Astrocyte (in vitro differentiated cells and primary cell): ENCODE measurements at regions not wholly inside any gene's neighbourhood (a gene's known extent, or its start where the extent isn't known, plus 50 kb on each side); places are given as distances from the start of the nearest gene placed in this dataset.
A peak's percentile ranks its signal among the peaks of the same experiment; 100 is the strongest.

Source experiments
- DNase-seq: peaks from one replicate; pipeline ENCODE4 v3.0.0-alpha.2; 2010; ENCODE audit warnings: low read depth
- FAIRE-seq: peaks from 2 replicates; lab custom pipeline; 2011; peaks lifted over from hg19 to GRCh38; lab: Jason Lieb, UNC
- H2AFZ ChIP-seq: 2 replicates; pipeline ENCODE4 v1.6.0; 2012; ENCODE audit warnings: low read depth, low read length, inconsistent platforms
- H3K27ac ChIP-seq: 2 replicates; pipeline ENCODE4 v1.5.1; 2011; ENCODE audit warnings: low read depth, low read length, inconsistent platforms
- H3K27me3 ChIP-seq: 2 replicates; pipeline ENCODE4 v1.6.0; 2011; ENCODE audit warnings: low read length, inconsistent platforms; ENCODE audit not compliant: insufficient read depth
- H3K36me3 ChIP-seq: 2 replicates; pipeline ENCODE4 v1.5.1; 2011; ENCODE audit warnings: low read length, inconsistent platforms; ENCODE audit not compliant: insufficient read depth
- H3K4me1 ChIP-seq: 2 replicates; pipeline ENCODE4 v1.5.1; 2011; ENCODE audit warnings: low read length, inconsistent platforms; ENCODE audit not compliant: insufficient read depth
- H3K4me2 ChIP-seq: 2 replicates; pipeline ENCODE4 v1.6.0; 2012; ENCODE audit warnings: low read length, inconsistent platforms
- H3K4me3 ChIP-seq: 2 replicates; pipeline ENCODE4 v1.5.1; 2011; ENCODE audit warnings: low read depth, mild to moderate bottlenecking, low read length, inconsistent platforms; ENCODE audit not compliant: insufficient read depth
- H3K79me2 ChIP-seq: 2 replicates; pipeline ENCODE4 v1.6.0; 2012; ENCODE audit warnings: mild to moderate bottlenecking, low read length, inconsistent platforms; ENCODE audit not compliant: insufficient read depth
- H3K9ac ChIP-seq: 2 replicates; pipeline ENCODE4 v1.6.0; 2012; ENCODE audit warnings: mild to moderate bottlenecking, low read length, inconsistent platforms
- H3K9me3 ChIP-seq: 2 replicates; pipeline ENCODE4 v1.5.1; 2012; ENCODE audit warnings: low read depth, mild to moderate bottlenecking, low read length, inconsistent platforms; ENCODE audit not compliant: insufficient read depth
- H4K20me1 ChIP-seq: 2 replicates; pipeline ENCODE4 v1.6.0; 2012; ENCODE audit warnings: low read length, inconsistent platforms; ENCODE audit not compliant: insufficient read depth
- H3K27ac Mint-ChIP-seq: one replicate; pipeline ENCODE4 v1.8.0; 2021; ENCODE audit warnings: mild to moderate bottlenecking, mixed read lengths; ENCODE audit not compliant: unreplicated experiment
- H3K27me3 Mint-ChIP-seq: one replicate; pipeline ENCODE4 v1.8.0; 2021; ENCODE audit warnings: low read depth, mixed read lengths; ENCODE audit not compliant: unreplicated experiment
- H3K36me3 Mint-ChIP-seq: one replicate; pipeline ENCODE4 v1.8.0; 2021; ENCODE audit warnings: low read depth, mixed read lengths; ENCODE audit not compliant: unreplicated experiment
- H3K4me1 Mint-ChIP-seq: one replicate; pipeline ENCODE4 v1.8.0; 2021; ENCODE audit warnings: low read depth, mixed read lengths; ENCODE audit not compliant: unreplicated experiment
- H3K4me3 Mint-ChIP-seq: one replicate; pipeline ENCODE4 v1.8.0; 2021; ENCODE audit warnings: mild to moderate bottlenecking, moderate library complexity, mixed read lengths; ENCODE audit not compliant: unreplicated experiment
- H3K9me3 Mint-ChIP-seq: one replicate; pipeline ENCODE4 v1.8.0; 2021; ENCODE audit warnings: mild to moderate bottlenecking, mixed read lengths; ENCODE audit not compliant: unreplicated experiment
- EZH2 ChIP-seq: IDR thresholded peaks from 2 replicates; pipeline ENCODE4 v1.6.1; 2012; ENCODE audit warnings: mild to moderate bottlenecking, low read length, inconsistent platforms; ENCODE audit not compliant: insufficient read depth
- TF ChIP-seq, protein P1 (sequence below): IDR thresholded peaks from 2 replicates; pipeline ENCODE4 v1.5.1; 2011; ENCODE audit warnings: low read depth, mild to moderate bottlenecking, inconsistent platforms, low read length, moderate library complexity; ENCODE audit not compliant: insufficient read depth

DNA sequence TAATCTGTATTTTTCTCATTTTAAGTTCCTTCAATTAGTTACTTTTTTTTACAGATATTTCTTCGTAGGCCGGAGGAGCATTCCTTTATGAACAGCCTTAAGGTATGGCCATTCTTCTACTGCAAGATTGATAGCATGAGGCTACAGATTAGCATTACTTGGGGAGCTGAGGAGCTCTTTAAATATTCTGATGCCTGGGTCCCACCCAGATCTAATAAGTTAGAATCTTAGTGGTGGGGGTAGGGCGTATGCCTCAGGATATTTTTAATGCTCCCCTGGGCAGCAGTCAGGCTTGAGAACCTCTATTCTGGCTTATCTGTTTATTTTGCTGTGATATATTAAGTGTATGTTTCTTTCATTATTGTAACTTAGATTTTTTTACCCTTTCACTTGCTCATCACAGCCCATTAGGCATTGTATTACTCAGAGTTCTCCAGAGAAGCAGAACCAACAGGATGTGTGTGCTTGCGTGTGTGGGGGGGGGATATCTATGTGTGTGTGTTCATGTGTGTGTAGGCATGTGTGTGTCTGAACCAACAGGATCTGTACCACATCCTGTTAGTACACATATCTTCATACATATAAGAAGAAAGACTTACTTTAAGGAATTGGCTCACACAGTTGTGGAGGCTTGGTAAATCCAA, 91.8 kb upstream of the MTAP start:
- peak overlapping the region; percentile 3 for H3K27ac ChIP-seq
- H3K27me3 ChIP-seq = no peaks in the 10 kb centered on the region
- H3K9me3 ChIP-seq = no peaks in the 10 kb centered on the region
- peaks cover 3% of the 10 kb centered on the region for H3K9me3 Mint-ChIP-seq
- no peak overlapping the region for H3K4me3 Mint-ChIP-seq
- no peaks in the 10 kb centered on the region for H3K36me3 Mint-ChIP-seq
- H3K4me3 ChIP-seq = no peak overlapping the region
- no peak overlapping the region for H3K9ac ChIP-seq
- H3K4me2 ChIP-seq = peak overlapping the region; percentile 27
- H4K20me1 ChIP-seq = no peaks in the 10 kb centered on the region
- H3K27ac Mint-ChIP-seq = peak overlapping the region; percentile 5
- peaks cover 13% of the 10 kb centered on the region for H3K4me1 ChIP-seq
- no peaks in the 10 kb centered on the region for H3K36me3 ChIP-seq
- H3K4me1 Mint-ChIP-seq = peaks cover 16% of the 10 kb centered on the region
- H3K27me3 Mint-ChIP-seq = no peaks in the 10 kb centered on the region
- TF ChIP-seq, protein P1, sequence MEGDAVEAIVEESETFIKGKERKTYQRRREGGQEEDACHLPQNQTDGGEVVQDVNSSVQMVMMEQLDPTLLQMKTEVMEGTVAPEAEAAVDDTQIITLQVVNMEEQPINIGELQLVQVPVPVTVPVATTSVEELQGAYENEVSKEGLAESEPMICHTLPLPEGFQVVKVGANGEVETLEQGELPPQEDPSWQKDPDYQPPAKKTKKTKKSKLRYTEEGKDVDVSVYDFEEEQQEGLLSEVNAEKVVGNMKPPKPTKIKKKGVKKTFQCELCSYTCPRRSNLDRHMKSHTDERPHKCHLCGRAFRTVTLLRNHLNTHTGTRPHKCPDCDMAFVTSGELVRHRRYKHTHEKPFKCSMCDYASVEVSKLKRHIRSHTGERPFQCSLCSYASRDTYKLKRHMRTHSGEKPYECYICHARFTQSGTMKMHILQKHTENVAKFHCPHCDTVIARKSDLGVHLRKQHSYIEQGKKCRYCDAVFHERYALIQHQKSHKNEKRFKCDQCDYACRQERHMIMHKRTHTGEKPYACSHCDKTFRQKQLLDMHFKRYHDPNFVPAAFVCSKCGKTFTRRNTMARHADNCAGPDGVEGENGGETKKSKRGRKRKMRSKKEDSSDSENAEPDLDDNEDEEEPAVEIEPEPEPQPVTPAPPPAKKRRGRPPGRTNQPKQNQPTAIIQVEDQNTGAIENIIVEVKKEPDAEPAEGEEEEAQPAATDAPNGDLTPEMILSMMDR = no peak
- no peak for TF ChIP-seq EZH2
- FAIRE-seq = no peak
- peak; percentile 66 for DNase-seq
- no peak overlapping the region for H2AFZ ChIP-seq
- H3K79me2 ChIP-seq = no peaks in the 10 kb centered on the region

DNA sequence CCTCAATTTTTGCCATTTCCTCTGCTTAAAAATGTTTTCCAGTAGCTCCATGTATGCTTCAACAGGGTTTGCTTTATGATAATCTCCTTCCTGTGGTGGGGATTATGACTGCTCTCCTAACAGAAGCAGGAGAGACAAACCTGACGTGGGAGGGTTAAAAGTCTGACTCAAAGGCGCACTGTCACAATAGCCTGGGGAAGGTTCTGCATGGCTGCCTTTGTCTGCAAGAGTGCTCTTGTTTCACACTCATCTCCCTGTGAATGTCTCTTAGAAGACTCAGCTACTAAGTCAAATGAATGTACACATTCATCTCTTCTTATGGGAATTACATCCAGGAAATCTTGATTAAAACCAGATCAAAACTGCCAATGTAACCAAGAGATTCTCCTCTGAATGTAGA, 90.9 kb upstream of the MTAP start:
- TF ChIP-seq EZH2 = no peak
- TF ChIP-seq, protein P1 = no peak
- no peak overlapping the region for H3K27ac ChIP-seq
- Mint-ChIP-seq H3K27ac (peak overlapping the region; percentile 20), H3K36me3 (no peaks in the 10 kb centered on the region), H3K4me1 (peaks cover 16% of the 10 kb centered on the region), H3K27me3 (no peaks in the 10 kb centered on the region), H3K9me3 (peaks cover 5% of the 10 kb centered on the region), H3K4me3 (no peak overlapping the region)
- no peaks in the 10 kb centered on the region for H4K20me1 ChIP-seq
- peak overlapping the region; percentile 21 for H2AFZ ChIP-seq
- H3K4me3 ChIP-seq = no peak overlapping the region
- no peak overlapping the region for H3K9ac ChIP-seq
- no peaks in the 10 kb centered on the region for H3K27me3 ChIP-seq
- H3K4me1 ChIP-seq = peaks cover 13% of the 10 kb centered on the region
- no peaks in the 10 kb centered on the region for H3K36me3 ChIP-seq
- H3K4me2 ChIP-seq = peak overlapping the region; percentile 27
- H3K9me3 ChIP-seq = no peaks in the 10 kb centered on the region
- no peaks in the 10 kb centered on the region for H3K79me2 ChIP-seq
- DNase-seq (peak; percentile 66), FAIRE-seq (peak; percentile 95)

- H3K9me3 ChIP-seq = no peaks in the 10 kb centered on the region
- no peak overlapping the region for H2AFZ ChIP-seq
- Mint-ChIP-seq H3K27me3 (peaks cover 5% of the 10 kb centered on the region), H3K4me3 (no peak overlapping the region), H3K4me1 (peaks cover 11% of the 10 kb centered on the region), H3K27ac (no peak overlapping the region), H3K9me3 (peaks cover 5% of the 10 kb centered on the region), H3K36me3 (no peaks in the 10 kb centered on the region)
- no peak overlapping the region for H3K4me3 ChIP-seq
- peaks cover 13% of the 10 kb centered on the region for H3K4me1 ChIP-seq
- no peaks in the 10 kb centered on the region for H4K20me1 ChIP-seq
- H3K4me2 ChIP-seq = no peak overlapping the region
- DNase-seq (no peak), FAIRE-seq (no peak)
- no peaks in the 10 kb centered on the region for H3K36me3 ChIP-seq
- TF ChIP-seq, protein P1 = no peak
- no peak for TF ChIP-seq EZH2
- no peak overlapping the region for H3K27ac ChIP-seq
- H3K79me2 ChIP-seq = no peaks in the 10 kb centered on the region
- H3K27me3 ChIP-seq = no peaks in the 10 kb centered on the region
- H3K9ac ChIP-seq = no peak overlapping the region
Measured at GRCh38 chr9:21715408-21715807, 87.0 kb upstream of the MTAP start.
